Stimulated activated CD8-positive, alpha-beta memory T cell treated with anti-CD3 and anti-CD28 coated beads, Interleukin-15, amount 100 ng/mL, for 48 hours (primary cell): ENCODE measurements at regions not wholly inside any gene's neighbourhood (a gene's known extent, or its start where the extent isn't known, plus 50 kb on each side); places are given as distances from the start of the nearest gene placed in this dataset.
"Not testable (repeated sequence)": the region's sequence is repeated elsewhere in the genome, so short reads cannot be mapped to it uniquely, and the experiment has no call there.

Source experiments
- DNase-seq, 2 donors: peaks; one replicate each; pipeline ENCODE4 v3.0.0-alpha.2; 2020; ENCODE audit warnings: low read depth in 2 of 2

DNA sequence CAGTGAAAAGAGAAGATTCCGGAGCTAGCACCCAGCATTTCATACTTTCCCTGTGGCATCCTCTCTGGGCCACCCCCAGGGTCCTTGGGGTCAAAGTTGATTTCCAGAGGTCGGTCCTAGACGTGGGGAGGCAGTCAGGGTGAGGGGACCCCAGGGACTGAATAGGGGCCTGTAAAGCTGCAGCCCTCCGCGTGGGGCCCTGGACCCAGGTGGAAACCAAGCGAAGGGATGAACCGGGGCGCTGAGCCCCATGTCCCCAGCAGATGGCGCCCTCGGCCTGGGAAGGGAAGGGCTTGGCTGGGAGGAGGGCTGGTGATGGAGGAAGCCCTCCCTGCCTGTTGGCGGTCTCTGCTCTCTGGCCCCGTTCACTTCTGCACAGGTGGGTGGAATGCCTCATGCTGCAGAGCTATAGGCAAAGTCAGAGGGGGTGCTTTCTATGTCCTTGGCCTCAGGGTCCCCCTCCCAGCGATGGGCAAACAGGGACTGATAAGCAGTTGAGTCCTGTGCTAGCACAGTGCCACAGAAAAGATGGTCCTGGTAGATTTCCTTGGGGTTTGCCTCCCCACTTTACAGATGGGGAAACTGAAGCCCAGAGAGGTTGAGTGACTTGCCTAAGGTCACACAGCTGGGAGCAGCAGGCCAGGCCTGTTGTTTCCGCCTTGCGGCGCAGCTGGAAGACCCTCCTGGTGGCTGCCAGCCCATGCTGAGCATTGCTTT is 163.4 kb upstream of the CIBAR2 start:
- peak; percentile 41 to 45 for DNase-seq

GRCh38 chr16:85276258-85276657 is 164.0 kb upstream of the CIBAR2 start:
- no peak for DNase-seq

- no peak for DNase-seq
These were observed 164.4 kb upstream of the CIBAR2 start for GRCh38 chr16:85276721-85277120.

DNA sequence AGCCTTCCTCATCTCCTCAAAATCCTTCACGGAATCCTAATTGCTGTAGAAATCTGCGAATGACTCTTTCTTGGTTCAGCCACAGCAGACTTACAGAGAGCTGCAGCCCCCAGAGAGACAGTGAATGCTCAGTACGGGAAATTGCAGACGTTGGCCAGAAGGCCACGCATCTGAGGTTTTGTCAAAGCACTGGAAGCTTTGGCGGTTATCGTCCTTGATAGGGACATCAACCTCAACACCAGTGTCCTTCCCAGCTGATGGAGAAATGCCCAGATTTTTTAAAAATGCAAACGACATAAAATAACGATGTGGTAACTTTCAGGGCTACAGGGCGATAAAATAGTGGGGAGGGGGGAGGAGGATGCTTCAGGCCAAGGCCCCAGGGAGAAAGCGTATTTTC is 166.6 kb upstream of the CIBAR2 start:
- DNase-seq: no peak

DNA sequence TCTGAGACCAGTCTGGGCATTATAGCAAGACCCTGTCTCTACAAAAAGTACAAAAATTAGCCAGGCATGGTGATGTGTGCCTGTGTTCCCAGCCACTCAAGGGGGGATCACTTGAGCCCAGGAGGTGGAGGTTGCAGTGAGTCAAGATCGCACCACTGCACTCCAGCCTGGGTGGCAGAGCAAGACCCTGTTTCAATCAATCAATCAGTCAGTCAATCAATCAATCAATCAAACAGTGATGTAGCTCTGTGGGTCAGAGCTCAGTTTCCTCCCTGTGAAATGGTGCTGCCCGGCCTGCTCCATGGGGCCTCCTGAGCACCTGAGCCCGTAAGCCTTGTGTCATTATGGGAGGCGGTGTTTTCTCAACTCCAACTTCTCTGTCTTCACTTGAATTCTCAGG is 167.1 kb upstream of the CIBAR2 start:
- DNase-seq: no peak

DNA sequence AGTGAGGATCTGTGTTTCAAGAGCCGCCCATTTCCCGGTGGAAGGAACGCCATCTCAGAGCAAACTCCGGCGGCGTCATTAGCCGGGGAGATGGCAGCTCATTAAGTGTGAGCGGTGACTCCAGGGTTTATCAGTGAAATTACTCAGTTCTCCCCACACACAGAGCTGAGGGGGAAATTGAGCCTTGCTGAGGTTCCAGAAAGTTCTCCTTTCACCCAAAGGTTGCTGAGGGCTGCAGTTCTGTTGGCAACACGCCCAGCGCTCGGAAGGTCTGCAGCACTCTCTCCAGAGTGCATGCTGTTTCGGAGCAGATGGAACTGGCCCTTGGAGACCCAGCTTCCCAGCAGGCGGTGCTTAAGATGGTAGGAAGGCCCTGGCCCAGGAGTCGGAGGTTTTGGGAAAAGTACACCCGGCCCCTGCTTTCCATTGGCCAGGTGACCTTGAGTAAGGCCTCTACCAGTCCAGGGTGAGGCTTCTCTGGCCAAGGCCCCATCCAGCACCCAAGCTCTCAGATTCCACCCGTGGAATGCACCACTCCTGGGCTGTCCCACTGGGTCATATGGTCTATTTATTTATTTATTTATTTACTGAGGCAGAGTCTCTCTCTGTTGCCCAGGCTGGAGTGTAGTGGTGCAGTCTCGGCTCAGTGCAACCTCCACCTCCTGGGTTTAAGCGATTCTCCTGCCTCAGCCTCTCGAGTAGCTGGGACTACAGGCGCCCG is 167.7 kb upstream of the CIBAR2 start:
- DNase-seq: no peak

DNA sequence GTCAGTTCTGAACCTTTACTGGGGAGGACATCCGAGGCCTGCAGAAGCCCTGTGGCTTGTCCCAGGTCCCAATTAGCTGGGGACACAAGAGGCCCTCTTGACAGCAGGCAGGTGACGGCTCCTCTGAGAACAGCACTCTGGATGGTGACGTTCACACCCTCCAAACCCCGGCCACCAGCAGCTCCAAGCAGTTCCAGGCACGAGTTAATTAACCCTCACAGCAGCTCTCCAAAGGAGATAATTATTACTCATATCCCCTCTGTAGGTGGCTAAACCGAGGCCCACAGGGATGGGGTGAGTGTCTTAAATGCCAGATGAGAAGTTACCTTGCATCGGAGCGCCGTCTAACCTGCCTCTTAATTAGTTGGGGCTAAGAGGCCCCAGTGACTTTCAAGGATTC is 168.9 kb upstream of the CIBAR2 start:
- no peak for DNase-seq

DNA sequence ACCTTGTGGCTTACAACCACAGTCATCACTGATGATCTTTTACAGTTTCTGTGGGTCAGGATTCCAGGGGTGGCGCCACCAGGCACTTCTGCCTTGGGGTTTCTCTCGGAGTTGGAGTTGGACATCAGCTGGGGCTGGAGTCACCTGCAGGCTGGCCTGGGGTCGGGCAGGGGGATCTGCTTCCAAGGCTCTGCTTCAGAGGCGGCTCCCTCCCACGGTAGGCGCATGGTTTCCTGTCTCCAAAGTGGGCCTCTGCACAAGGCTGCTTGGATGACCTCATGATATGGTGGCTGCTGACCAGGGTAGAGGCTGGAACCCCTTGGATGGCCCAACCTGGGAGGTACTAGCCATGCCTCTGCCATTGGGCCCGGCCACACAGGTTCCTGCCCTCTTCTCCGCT is 170.6 kb upstream of the CIBAR2 start:
- no peak for DNase-seq

DNA sequence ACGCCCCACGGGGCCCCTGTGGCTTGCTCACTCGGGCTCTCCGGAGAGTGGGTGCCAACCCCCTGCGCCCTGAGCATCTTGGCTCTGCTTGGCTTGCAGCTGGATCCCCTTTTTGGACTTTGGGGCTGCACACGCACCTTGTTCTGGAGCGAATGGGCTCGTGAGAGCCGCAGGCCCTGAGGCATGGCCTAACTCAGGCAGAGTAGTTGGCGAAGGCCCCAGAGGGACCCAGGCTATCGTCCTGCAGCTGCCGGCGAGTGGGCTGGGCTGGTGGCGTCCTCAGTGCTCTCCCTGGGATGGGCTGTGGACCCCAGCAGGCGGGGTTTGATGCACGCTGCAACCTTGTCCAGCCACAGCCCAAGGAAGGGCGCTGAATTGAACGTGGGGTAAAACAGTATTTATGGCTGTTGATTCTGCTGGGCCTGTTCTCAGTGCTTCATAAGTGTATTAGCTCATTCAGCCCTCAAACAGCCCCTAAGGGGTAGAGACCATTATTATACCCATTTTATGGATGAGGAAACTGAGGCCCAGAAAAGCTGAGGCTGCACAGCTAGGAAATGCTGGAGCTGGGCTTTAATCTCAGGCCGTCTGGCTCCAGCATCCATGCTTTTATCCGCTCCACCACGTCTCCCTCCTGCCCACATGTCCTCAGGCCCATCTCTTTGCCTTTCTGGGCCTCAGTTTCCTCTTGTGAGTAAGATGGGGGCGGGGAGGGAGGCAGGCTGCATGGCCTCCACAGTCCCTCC is 171.2 kb upstream of the CIBAR2 start:
- DNase-seq: no peak

- DNase-seq: no peak
These were observed 172.0 kb upstream of the CIBAR2 start for GRCh38 chr16:85284141-85284817.

- DNase-seq: no peak
These were observed 173.4 kb upstream of the CIBAR2 start for GRCh38 chr16:85285681-85286065.

DNA sequence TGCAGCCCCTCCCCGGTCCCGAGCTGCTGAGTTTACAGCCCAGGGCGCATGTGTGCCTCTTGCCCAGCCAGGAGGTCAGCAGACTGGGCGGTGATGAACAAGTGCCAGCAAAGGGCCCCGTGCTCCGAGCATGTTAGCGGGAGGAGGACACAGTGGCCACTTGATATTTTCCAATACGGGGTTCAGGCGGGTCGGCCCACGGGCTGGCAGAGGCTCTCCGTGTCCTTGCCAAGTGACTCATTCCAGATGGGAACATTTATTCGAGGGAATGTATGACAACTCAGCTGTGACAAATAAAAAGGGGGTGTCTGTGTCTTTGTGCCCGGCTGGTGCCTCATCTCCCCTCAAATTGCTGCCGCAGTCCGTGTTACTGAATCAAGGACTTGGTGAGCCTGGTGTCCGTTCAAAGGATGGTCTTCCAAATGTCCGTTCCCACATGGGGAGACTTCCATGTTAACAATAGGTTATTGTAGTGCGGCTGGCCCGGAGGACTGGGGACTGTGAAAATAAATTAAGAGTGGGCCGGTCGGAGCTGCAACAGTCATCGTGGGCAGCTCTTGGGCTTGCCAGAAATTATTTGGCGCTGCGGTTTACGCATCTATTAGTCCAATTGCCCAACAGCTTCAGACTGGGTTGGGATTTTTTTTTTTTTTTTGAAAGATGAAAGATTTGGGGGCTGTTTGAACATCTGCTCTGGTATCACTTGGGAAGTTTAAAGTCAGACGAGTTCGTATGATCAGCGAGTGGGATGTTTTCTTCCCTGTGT is 174.0 kb upstream of the CIBAR2 start:
- DNase-seq: no peak

DNA sequence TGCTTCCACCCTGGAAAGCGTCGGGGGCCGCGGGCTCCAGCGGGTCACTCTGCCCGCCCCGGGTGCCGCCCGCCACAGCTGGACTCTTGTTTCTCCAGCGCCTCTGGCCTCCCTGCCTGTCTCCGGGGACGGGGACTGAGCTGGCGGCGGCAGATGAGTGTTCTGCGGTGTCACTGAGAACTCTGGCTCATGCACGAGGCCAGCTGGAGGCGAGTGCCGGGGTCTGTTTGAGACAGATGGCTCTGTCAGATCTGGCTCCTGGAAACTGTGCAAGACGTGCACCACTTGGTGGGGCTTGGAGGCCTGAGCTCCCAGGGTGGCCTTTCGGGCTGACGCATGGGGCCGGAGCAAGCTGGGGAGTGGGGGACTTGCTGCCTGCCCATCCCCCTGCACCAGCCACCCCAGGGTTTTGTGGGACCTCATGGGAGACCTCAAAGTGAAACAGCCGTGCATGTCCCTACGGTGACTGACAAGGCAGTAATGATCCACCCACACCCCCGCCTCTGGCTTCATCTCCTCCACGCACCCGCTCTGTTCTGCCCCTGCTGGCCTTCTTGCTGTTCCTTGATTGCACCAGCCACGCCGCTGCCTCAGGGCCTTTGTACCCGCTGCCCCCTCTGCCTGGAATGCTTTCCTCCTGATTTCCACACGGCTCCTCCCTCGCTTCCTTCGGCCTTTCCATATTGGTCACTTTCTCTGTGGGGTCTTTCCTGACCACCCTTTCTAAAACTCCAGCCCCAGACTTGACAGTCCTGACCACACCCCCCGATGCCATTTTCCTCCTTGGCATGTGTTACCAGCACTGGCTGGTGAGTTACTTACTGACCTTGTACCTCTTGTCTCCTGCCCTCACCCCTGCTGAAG is 174.9 kb upstream of the CIBAR2 start:
- no peak for DNase-seq

- not testable (repeated sequence) for DNase-seq
These were observed 175.5 kb upstream of the CIBAR2 start for GRCh38 chr16:85287815-85288109.

DNA sequence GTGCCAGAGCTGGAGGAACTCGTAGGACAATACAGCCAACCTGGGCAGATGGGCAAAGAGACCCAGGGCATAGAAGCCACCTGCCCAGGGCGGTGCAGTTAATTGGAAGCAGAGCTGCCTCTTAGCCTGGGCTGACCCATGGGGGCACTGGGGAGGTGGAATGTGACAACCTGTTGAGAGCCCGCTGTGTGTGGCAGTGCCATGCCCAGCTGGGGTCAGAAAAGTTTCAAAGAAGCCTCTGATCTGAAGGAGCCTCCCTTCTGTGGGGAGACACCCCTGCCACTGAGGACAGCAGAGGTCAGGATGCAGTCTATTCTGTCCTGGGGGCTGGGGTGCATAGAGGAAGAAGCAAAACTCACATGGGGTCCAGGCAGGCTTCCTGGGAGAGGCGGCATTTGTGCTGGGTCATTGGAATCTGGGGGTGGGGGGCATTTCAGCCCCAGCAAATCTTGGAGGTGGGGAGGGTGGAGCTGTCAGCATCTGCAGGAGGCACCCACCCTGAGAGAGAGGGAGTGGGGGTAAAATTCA is 176.1 kb upstream of the CIBAR2 start:
- DNase-seq: no peak

GRCh38 chr16:85288869-85289660 is 176.8 kb upstream of the CIBAR2 start:
- DNase-seq: no peak

- DNase-seq: no peak
These were observed 177.7 kb upstream of the CIBAR2 start for GRCh38 chr16:85289760-85290625.

GRCh38 chr16:85290626-85291301 is 178.5 kb upstream of the CIBAR2 start:
- no peak for DNase-seq
